GM23248 (cell line): ENCODE measurements at regions not wholly inside any gene's neighbourhood (a gene's known extent, or its start where the extent isn't known, plus 50 kb on each side); places are given as distances from the start of the nearest gene placed in this dataset.

ENCODE experiments used
- EZH2 ChIP-seq: fragments of 200-600 bp; sonication (generic); IDR thresholded peaks from 2 replicates; pipeline ENCODE4 v1.6.1; 2018; ENCODE audit warnings: antibody characterized with exemption, mild to moderate bottlenecking; ENCODE audit not compliant: insufficient read depth, poor library complexity, severe bottlenecking
- EZH2phosphoT487 ChIP-seq: fragments of 200-600 bp; sonication (generic); IDR thresholded peaks from 2 replicates; pipeline ENCODE4 v1.6.1; 2018; ENCODE audit warnings: antibody characterized with exemption, moderate library complexity, mild to moderate bottlenecking, low read depth; ENCODE audit not compliant: insufficient read depth

- TF ChIP-seq EZH2phosphoT487 (no peak), EZH2 (no peak)
Measured at GRCh38 chr15:27656296-27656987, 442.7 kb downstream of the OCA2 start.
